Neural progenitor cell (in vitro differentiated cells): ENCODE measurements at regions not wholly inside any gene's neighbourhood (a gene's known extent, or its start where the extent isn't known, plus 50 kb on each side); places are given as distances from the start of the nearest gene placed in this dataset.

Experiments
- EZH2phosphoT487 ChIP-seq: fragments of 200-600 bp; sonication (generic); IDR thresholded peaks from 2 replicates; pipeline ENCODE4 v1.6.1; 2017; ENCODE audit warnings: antibody characterized with exemption
- TF ChIP-seq, protein P1 (sequence below): fragments of 200-600 bp; sonication (generic); IDR thresholded peaks from 2 replicates; pipeline ENCODE4 v1.5.1; 2017; ENCODE audit warnings: antibody characterized with exemption, mild to moderate bottlenecking

DNA sequence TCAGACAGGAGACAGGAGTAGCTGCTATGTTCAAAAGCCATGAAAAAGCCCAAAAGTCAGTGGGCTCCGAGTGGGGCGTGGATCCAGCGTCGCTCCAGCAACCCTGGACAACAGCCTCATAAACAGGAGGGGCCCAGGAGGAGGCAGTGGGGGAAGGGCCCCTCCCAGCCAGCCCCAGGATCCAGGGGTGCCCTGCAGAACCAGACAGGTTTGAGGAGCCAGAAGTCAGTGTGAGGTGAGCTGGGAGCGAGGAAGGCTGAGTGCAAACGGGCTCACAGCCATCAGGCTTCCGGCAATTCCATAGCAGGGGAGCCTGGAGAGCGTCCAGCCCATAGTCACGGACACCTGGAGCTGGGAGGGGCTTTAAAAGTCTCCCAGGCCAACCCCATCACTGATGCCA, 217.7 kb downstream of the MN1 start:
- TF ChIP-seq, protein P1, sequence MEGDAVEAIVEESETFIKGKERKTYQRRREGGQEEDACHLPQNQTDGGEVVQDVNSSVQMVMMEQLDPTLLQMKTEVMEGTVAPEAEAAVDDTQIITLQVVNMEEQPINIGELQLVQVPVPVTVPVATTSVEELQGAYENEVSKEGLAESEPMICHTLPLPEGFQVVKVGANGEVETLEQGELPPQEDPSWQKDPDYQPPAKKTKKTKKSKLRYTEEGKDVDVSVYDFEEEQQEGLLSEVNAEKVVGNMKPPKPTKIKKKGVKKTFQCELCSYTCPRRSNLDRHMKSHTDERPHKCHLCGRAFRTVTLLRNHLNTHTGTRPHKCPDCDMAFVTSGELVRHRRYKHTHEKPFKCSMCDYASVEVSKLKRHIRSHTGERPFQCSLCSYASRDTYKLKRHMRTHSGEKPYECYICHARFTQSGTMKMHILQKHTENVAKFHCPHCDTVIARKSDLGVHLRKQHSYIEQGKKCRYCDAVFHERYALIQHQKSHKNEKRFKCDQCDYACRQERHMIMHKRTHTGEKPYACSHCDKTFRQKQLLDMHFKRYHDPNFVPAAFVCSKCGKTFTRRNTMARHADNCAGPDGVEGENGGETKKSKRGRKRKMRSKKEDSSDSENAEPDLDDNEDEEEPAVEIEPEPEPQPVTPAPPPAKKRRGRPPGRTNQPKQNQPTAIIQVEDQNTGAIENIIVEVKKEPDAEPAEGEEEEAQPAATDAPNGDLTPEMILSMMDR = no peak
- no peak for TF ChIP-seq EZH2phosphoT487
